GM21786 (cell line): ENCODE measurements at regions not wholly inside any gene's neighbourhood (a gene's known extent, or its start where the extent isn't known, plus 50 kb on each side); places are given as distances from the start of the nearest gene placed in this dataset.

Source experiments
- ATAC-seq: cut with Tn5 transposase; IDR thresholded peaks from one replicate; pipeline ENCODE4 v1.9.1; 2021; ENCODE audit not compliant: unreplicated experiment

DNA sequence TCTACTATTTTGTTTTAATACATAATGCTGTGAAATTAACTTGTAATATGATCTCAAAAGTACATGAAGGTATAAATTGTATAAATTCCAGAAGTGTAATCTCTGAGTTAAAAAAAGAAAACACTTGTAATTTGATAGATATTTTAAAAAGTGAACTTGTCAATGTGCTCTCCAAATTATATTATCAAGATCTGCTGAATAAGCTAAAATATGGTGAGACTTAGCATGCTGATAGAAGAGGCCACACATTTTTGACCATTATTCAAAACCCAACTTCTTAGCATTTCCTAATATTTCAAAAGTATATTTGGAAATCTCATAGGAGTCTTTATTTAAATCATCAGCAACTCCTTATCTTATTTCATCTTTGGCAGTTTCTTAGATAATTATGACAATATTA lies 657.1 kb upstream of the BOD1L1 start:
- ATAC-seq: no peak

DNA sequence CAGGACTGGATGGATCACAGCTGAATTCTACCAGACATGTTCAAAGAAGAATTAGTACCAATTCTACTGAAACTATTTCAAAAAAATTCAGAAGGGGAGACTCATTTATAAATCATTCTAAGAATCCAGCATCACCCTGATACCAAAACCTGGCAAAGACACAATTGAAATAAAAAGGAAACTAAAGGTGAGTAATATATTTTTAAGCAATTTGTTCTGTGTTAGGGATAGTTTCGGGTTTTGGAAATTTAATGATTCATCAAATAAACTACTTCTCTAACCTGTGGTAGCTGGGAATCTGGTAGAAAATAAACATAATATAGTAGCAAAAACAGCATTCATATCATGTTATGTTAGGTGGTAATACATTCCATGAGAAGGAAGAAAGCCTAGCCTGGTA lies 662.2 kb upstream of the BOD1L1 start:
- no peak for ATAC-seq

GRCh38 chr4:14293582-14293981 lies 666.1 kb upstream of the BOD1L1 start:
- ATAC-seq: no peak

DNA sequence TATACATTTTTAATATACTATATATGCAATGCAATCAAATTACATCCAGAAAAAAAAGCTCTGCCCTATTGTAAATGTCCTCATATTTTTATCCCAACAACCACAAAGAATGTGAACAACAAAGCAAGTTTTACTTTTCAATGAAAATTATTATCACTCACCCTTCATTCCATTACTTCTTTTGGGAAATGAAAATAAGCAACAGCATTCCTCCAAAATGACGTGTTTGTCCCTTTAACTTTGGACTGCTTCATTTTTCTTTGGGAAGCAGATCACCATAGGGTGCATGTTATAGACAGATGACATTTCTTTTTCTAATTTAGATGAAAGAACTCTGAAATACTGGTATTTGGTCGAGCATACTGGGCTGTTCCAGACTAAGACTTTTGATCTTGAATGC lies 667.1 kb upstream of the BOD1L1 start:
- no peak for ATAC-seq

GRCh38 chr4:14299166-14299565 lies 671.6 kb upstream of the BOD1L1 start:
- no peak for ATAC-seq

GRCh38 chr4:14302021-14302420 lies 674.5 kb upstream of the BOD1L1 start:
- ATAC-seq: no peak

DNA sequence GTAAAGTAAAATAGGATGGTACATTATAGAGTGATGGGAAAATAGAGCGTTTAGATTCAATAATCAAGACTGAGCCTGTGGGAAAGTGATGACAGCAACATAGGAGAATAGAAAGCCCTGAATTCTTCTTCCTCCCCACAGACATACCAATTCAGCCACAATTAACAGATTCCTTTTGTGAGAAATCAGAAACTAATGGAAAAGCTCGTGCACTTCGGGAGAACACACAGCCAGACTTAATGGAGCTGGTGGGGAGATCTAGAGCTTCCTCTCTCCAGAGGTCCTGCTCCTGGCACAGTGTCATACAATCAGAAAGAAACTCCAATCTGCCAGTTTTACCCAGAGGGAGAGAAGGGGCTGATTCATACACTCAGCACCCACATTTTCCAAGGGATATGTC lies 676.3 kb upstream of the BOD1L1 start:
- no peak for ATAC-seq

- ATAC-seq: no peak
Observed at GRCh38 chr4:14308229-14308651, 680.7 kb upstream of the BOD1L1 start.

DNA sequence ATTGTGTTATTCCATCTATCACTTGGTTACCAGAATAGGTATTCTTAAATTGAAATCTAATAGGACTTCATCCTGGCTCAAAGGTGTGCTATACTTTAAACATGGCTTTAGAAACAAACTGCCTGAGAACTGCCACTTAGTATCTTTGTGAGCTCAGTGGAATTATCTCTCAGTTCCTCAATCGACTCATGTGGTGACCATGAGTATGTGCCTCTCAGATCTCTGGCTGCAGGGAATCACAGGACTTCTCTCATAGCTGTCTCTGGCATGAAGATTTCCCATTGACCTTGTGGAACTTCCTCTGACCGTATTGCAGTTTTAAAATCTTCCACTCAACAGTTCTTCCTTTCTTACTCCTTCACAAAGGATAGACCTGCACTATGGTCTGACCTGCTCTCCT lies 681.9 kb upstream of the BOD1L1 start:
- ATAC-seq: no peak

DNA sequence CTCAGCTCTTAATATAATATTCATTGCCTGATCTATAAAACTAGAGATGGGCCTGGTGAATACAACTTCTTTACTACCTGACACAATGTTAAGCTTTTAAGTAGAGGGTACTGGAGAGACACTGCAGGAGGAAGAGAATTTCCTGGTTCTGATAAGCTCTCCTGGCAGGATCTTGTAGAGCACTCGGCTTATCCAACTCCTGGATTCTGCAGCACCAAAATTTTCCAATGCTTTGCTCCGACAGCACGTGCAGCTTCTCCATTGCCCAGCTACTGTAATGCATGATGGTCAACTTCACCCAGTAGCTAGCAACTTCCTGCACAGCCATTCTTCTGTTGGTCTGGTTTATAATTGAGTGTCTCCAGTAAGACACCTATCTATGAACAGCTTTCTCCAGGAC lies 686.2 kb upstream of the BOD1L1 start:
- no peak for ATAC-seq

DNA sequence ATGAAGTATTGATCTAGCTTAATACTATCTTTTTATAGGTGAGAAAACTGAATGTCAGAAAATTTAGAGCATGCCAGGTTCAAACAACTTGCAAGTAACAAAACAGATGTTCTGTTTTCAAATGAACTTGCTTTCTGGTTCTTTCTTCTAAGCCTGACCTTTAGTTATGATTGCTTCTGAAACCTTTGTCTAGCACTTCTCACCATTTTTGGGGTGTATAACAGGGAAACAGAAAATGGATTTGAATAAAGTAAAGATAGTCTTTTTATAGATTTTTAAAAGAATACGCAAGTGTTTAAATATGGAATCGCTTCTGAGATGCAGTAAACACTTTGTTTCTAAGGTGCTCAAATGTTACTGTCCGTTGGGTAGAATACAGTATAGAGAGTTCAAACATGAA lies 687.2 kb upstream of the CPEB2 start:
- ATAC-seq: no peak

DNA sequence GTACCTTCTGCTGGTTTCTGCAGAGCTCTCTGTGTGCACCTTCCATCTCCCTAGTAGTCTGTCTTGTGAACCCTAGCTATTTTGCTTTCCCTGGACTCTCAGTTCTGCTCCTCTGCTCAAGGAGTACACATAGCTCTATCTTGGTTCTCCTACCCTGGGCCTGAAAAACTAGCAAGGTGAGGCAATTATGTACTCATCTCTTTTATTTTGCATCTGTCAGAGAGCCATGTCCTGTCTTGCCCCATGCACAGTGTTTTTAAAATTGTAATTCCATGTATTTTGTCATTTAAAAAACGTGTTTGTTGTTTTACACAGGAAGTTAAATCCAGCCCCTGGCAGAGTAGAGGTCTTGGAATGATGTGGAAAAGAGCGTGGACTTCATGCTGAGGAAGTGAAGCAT lies 684.9 kb upstream of the CPEB2 start:
- ATAC-seq: no peak

DNA sequence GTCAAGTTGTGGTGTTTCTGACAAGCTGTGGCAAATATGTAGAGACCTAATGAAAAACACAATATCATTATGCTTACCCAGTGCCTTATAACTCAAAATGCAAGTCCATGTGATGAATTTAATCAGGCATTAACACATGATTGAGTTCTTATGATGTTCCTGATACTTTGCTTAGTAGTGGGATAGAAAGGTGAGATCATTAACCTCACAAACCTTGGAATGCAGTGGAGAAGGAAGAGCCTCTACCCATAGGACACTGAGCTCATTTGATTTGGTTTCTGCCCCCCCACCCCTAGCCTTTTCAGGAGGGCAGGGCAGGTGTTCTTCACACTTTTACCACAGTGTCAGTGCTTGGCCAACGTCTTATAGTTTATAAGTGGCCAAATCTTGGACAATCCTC lies 683.6 kb upstream of the CPEB2 start:
- no peak for ATAC-seq

DNA sequence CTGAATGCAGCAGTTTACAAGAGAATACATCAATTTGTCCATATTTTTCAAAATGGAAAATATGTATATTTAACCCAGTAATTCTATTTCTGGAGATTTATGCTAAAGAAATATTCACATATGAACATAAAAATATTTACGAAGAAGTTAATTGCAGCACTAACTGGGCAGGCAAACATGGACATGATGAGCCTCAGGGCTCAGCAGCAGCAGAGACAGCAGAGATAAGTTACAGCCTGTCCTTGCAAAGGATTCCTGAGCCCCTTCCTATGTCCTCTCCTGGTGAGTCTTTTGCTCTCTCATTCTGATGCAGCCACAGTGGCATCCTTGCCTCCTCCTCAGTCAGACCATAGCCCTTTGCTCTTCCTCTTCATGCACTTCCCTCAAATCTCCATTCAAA lies 680.6 kb upstream of the CPEB2 start:
- ATAC-seq: no peak

GRCh38 chr4:14323191-14323590 lies 679.1 kb upstream of the CPEB2 start:
- no peak for ATAC-seq

DNA sequence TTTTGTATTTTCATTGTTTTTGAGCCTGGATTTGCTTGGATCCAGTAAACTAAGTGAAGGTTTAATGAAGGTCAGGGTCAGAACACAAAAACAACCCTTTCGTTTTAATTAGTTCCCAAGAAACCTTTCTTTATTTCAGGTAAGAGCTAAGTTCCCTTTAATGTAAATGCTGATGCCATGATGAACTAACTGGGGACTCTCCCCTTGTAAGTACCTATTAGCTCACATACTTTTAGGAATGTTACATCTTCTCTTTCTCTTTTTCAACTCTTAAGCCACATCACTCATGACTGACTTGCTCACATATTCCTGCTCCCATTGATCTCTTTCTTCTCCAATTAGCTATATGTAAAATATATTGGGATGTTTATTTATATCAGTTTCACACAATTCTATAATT lies 673.1 kb upstream of the CPEB2 start:
- no peak for ATAC-seq

- ATAC-seq: no peak
Observed at GRCh38 chr4:14333616-14334015, 668.7 kb upstream of the CPEB2 start.

DNA sequence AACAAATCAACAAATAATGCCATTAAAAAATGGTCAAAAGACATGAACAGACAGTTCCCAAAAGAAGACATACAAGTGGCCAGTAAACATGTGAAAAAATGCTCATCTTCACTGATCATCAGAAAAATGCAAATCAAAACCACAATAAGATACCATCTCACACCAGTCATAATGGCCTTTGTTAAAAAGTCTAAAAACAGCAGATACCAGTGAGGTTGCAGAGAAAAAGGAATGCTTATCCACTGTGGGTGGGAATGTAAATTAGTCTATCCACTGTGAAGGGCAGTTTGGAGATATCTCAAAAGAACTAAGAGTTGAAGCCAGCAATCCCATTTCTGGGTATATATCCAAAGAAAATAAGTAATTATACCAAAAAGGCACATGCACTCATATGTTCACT lies 668.1 kb upstream of the CPEB2 start:
- no peak for ATAC-seq

- ATAC-seq: no peak
Observed at GRCh38 chr4:14335872-14336271, 666.4 kb upstream of the CPEB2 start.

GRCh38 chr4:14336656-14337055 lies 665.6 kb upstream of the CPEB2 start:
- no peak for ATAC-seq

DNA sequence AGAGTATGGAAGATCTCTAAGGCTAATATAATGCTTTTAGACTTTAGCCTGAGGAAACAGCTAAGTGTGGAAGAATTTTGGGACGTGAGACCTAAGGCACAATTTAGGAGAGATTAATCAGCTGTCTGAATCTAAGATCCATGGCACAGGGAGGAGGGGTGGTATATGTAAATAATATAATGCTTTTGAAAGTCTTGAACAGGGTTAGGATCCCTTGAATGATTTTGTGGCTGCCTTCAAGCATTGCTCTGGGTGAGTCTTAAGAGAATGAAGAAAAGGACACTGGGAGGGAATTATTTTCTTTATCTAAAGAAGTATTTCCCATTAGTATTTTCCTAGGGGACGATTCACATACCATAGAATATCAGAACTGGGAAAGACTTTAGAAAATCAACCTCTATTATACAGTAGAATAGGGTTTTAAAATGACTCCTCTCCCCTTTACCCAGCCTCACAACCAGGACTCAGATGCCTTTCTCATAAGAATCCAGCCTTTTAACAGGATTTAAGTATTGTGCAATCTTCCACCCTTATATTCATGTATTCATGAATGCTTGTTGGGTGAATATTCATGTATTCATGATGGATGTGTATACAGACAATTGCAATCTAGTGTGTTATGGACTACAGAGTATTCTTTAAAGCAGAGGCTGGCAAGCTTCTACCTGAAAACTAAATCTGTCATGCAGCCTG lies 664.2 kb upstream of the CPEB2 start:
- ATAC-seq: no peak

- no peak for ATAC-seq
Observed at GRCh38 chr4:14338585-14339265, 663.6 kb upstream of the CPEB2 start.

- ATAC-seq: no peak
Observed at GRCh38 chr4:14339715-14340114, 662.6 kb upstream of the CPEB2 start.
